Fibroblast of skin of abdomen (primary cell): ENCODE measurements at regions not wholly inside any gene's neighbourhood (a gene's known extent, or its start where the extent isn't known, plus 50 kb on each side); places are given as distances from the start of the nearest gene placed in this dataset.

Experiments
- DNase-seq: peaks from one replicate; pipeline ENCODE4 v3.0.0-alpha.2; 2013

DNA sequence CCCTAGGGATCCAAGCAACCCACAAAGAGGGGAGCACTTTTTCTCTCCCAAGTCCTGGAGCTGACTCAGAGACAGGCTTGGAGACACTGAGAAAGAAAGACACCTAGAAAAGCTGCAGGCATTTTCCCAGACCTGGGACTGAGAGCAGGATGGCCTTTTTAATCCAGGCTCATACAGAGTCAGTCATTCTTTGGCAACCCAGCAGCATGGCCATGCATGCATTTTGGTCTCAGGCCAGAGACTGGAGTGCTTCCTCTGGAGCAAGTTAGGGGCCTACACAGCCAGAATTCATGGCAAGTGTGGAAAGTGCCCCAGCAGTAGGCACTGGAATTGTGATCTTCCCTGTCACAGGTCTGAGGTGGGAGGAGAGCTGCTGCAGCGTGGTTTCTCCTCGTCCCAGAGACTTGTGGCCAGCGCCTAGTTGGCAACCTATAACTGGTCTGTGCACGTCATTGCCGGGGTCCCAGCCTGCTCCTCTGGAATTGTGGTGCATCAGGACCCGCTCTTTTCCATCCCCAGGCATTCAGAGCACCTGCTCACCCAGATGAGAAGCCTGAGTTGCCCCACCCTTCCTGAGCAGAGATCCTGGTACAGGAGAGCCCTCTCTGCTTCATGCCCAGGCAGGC, 231.9 kb upstream of the RAB6C start:
- no peak for DNase-seq

DNA sequence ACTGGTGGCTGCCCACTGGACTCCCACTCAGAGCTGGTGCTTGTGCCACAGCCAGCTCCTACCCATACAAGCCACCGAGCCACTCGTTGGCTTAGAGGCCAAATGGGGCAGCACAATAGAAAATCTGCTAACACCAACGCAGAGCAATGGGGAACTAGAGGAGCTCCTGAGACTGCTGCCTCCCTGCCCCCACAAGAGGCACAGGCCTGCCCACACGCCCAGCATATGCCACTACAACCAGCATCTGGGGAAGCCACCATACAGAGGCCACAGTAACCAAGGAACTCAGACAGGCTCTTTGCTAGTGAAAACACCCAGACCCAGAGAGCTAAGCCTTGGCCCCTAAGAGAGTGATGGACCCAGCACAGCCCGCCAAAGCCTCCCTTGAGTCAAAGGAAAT, 231.2 kb upstream of the RAB6C start:
- no peak for DNase-seq

DNA sequence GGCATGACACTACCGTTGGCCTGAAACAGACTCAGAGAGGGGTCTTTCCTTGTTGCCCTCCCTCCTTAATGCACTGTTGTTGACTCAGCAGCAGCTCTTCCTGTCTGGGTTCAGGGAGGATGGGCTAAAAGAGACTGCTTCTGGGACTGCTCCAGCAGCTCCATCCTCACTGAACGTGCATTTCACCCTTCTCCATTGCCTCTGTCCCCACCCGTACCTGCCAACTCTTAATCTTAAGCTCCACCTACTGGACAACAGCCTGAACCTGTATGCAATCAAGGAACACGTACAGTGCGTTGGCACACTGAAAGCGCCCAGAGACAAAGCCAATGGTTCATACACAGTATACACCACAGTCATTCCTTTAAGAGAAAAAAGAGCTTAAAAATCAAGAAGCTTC, 230.8 kb upstream of the RAB6C start:
- no peak for DNase-seq

DNA sequence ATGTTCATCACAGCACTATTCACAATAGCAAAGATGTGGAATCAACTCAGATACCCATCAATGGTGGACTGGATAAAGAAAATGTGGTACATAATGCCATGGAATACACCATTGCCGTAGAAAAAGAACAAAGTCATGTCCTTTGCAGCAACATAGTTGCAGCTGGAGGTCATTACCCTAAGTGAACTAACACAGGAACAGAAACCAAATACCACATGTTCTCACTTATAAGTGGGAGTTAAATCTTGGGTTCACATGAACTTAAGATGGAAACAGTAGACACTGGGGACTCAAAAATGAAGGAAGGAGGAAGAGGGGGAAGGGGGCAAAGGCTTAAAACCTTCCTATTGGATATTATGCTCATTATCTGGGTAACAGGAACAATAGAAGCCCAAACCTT, 228.1 kb upstream of the RAB6C start:
- DNase-seq = no peak

DNA sequence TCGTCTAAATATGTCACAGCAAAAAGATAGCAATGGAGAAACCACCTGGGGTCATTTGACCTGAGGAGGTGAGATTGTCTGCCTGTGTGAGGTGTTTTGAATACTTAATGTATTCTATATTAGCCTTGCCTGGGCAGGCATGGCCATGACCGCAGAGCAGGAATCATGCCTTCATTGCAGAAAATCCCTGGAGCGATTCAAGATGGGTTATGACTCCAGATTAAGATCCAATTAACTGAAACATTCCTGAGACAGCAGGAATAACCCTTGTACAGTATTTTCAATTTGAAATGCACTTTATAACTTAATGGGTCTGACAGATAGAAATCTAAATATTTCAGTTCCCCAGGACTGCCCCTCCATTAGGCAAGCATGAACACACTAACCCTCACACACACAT, 227.3 kb upstream of the RAB6C start:
- no peak for DNase-seq

DNA sequence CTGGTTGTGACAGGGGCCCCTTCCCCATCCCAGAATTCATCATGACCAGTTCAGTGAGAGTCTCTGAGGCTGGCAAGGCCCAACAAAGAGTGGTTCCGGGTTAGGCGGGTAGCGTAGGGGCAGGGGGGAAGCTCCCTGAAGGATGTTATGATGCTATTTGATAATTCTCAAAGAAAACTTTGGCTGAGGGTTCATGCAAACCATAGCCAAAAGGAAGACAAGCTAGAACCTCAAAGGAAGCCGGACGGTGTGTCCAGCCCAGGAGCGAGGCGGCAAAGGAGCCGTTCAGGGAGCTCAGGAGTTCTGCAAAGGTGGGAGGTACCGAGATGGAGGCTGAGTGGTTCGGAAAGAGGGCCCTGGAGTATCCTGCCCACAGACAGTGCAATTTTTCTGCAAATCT, 226.8 kb upstream of the RAB6C start:
- no peak for DNase-seq

DNA sequence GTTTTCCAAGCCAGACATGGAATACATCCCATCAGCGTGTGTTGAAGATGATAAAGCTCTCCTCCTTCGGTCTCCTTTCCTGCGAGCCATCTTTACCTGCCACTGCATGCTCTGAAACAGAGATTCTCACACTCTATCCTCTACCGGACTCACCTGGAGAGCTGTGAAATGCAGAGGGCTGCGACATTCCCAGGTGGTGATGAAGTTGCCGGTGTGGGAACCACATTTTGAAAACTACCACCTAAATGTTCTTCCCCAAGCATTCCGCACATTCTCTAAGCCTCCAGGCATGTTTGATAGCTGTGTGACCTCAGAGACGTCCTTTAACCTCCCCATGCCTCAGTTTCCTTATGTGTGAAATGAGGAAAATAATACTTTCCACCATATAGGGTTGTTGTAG, 226.2 kb upstream of the RAB6C start:
- no peak for DNase-seq

DNA sequence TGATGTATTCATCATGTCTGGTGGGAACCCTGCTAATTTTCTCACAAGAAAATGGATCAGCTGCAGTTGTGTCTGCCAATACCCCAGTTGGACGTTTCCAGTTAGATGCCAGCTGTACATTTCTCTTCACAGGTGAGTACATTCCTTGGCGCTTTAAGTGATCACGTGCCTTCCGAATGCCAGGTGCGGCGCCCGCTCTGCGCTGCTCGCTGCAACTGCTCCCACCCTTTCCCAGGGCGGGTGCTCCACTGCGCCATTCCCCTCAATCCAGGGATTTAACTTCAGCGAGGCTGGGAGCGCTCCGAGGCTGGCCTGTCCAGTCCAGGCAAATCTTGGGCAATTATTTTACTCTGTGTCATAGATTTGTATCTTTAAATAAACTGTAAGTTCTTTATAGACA, 225.0 kb upstream of the RAB6C start:
- DNase-seq = no peak

DNA sequence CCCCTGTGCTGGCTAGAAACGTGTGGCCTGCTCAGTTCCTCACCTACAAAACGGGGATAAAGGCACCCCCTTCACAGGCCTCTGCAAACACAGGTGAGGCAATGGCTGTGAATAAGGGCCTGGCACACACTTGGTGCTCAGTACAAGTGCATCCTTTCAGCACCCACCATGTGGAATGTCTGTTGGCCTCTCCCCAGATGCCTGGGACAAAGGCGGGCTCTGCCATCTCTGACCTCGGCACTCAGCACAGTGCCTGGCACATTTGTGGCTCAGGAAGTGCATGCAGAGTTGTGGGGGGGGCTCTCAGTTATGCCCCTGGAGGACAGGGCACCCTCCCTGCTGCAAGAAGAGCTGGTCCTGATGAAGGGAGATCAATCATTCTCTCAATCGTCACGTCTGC, 224.6 kb upstream of the RAB6C start:
- no peak for DNase-seq

DNA sequence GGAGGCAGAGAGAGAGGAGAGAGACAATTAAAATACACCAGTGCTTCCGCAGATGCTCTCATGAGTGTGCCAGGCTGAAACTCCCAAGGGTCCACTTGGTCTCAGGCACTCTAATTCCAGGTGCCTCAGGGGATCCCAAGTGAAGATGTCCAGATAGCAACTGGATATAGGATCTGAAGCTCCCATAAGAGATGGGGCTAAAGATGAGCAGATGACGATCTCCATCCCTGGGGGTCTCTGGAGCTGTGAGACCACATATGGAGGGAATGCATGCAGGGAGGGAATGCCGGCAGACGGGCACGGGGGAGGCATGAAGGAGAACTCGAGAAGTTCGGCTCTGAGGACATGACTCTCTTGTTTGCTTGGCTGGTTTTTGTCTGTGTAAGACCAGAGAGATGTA, 223.7 kb upstream of the RAB6C start:
- DNase-seq = no peak

DNA sequence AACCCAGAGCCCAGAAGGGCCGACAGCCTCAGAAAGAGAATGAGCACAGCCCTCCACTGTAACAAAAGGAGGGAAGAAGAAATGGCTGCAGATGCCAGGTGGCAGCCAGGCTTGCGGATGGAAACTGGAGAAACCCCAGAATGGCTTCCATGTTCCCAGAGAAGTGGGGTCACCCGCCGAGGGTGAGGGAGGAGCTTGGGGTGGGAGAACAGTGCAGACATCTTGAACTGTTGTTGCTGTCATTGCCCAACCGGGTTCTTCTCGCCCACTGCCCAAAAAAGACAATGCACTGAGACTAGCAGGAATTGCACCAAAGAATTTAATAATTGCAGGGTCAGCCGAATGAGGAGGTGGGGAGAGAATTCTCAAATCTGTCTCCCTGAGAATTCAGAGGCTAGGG, 223.2 kb upstream of the RAB6C start:
- DNase-seq = no peak

DNA sequence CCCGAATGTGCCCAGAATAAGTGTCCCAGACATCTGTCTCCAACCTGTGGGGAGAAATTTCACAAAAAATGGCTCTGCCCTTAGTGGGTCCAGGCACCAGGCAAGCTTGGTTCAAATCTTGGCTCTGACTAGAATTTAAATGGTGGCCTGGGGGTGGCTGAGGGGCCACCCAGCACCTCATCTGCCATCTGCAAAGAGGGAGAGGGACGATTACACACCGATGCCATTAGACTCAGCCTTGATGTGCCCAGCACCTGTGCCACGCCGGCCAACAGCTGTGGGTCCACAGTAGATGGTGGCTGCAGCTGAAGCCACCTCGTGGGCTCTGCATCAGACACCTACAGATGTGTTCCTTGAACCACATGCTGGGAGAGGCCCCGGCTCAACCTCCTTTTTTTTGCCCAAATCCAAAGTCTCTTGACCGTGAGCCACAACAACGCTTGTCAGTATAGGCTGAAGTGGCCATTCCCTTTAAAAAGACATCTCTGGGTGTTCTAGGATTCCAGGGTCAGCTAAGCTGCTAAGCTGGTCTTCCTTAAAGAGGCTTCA, 222.0 kb upstream of the RAB6C start:
- DNase-seq = no peak

DNA sequence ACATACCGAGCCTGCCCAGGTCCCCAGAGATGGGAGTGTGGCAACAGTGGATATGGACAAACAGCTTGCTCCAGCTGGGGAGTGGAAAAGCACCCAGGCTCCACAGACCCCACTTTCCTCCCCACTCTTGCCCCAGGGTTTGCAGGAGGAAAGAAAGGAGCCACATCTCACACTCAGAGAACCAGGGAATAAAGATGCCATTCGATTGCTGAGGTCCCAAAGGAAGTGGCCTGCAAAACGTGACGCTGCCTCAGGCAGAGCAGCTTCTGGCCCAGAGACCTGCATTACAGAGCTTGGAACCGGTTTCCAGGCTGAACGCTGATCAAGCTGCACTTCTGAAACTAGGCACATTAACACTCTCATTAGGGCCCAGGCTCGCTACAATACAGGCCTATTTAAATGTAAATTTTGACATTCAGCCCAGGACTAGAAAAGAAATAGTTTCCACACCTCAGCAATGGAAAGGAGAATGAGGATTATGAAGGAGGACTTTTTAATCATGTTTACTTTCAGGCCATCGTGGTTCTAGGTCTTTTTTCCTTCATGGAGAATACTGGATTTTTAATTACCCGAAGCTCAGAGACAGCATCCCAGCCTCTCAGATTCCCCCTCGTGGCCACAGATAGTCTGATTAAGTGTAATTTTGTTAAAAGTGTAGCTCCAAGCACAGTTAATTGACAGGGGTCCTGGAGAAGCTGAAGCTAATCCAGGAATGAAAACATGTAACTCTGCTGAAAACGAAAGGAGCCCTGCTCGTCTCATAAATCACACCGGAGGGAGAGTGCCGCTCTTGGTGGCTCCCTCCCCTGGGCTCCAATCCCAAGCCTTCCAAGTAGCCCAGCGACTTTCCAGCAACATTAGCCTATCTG, 221.3 kb upstream of the RAB6C start:
- DNase-seq = no peak

DNA sequence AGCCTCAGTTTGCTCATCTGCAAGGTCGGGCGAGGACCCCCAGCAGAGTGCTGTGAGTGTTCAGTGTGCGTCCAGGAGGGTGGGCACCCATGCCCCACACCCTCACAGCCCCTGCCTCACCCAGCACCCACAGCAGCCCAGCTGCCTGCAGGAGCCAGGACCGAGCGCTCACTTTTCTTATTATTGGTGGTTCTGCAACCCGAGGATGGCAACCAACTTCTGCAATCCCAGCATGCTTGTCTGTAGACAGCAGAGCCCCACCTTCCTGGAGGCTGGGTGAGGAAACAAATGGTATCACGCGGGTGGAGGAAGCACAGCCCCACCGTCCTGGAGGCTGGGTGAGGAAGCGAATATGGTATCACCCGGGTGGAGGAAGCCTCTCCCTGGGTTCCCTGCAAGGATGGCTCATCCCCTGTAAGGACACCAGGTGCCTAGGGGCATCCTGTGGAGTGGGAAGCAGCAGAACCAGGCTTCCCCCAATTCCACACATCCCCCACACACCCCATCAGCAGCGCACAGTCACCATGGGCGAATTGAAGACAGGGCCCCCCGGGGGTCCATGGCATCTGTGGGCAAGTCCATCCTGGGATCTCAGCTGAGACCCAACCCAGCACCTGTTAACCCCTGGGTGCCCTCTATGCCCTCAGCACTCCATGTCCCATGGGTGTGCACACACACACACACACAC, 220.5 kb upstream of the RAB6C start:
- DNase-seq = no peak

DNA sequence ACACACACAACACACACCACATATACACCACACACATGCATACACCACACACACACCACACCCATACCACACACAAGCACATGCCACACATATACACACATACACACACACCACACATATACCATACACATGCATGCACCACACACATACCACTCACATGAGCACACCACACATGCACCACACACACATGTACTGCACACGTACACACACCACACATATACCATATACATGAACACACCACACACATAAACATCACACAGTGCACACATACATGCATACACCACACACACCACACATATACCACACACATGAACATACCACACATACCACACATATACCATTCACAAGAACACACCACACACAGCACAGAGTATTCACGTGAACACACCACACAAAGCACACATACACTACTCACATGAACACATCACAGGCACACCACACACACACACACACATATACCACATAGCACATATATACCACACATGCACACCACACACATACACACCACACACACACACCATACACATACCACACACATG, 219.9 kb upstream of the RAB6C start:
- no peak for DNase-seq

DNA sequence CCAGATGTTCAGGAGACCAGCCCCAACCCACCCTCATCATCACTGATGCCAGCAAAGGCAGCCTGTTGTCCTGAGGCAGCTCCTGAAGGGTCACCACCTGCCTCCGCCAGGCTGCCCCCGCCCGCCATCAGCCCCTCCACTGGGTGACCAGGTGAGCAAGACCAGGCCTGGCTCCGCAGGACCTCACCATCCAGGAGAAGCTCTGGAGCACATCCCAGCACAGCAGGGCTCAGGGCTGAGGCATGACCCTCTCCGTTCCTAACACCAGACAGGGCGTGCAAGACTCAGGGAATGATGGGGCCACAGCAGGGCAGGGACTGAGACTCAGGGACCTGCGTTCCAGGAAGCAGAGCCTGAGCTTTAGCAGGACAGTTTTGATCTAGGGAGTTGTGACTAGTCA, 218.8 kb upstream of the RAB6C start:
- no peak for DNase-seq

DNA sequence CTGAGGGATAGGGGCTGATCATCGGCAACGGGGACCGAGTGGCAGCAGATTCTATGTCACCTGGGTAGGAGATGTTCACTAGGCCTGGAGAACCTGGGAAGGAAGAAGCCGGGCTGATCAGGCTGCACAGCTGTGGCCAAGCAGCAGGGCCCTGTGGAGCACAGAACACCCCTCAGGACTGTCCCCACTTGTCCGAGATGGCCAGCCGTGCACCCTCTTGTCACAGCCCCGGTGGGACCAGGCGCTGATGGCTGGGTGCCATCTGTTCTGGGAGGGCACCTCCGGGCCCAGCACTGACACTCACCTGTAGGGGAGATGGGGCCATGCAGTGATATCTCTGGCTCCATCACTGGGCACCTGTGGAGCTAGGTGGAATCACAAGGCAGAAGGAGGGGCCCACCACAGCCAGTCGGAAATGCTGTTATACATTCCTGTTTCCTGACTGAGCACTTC, 217.9 kb upstream of the RAB6C start:
- no peak for DNase-seq

DNA sequence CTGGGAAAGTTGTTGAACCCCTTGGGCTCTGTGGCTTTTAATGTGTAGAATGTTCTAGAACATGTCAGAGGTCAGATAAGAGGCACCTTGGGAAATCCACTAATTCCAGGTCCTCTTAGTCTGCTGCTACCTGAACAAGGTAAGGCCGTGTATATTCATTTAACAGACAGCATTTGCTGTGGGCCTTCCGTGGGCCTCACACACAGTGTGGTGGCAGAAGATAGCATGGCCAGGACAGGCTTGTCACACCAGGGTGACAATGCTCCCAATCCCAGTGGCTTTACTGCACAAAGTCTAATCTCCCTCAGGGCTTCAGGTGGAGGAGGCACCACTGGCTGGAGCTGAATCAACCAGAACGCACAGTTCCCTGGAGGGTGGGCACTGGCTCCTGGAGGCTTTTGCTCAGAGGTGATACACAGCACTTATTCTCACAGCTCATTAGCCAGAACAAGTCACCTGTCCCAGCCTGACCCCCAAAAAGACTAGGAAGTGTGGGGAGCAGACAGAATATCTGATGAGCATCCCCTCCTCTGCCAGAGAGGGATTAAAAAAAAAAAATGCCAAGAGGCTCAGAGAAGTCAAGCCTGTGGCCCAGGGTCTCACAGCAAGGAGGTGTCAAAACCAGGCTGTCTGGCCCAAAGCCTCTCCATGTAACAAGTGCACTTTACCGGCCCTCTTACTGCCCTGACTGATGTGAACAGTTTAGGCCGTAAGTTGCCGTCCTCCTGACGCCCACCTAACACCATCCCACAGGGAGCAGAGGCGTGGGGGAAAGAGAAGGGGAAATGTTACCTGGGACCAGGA, 216.9 kb upstream of the RAB6C start:
- DNase-seq = no peak

DNA sequence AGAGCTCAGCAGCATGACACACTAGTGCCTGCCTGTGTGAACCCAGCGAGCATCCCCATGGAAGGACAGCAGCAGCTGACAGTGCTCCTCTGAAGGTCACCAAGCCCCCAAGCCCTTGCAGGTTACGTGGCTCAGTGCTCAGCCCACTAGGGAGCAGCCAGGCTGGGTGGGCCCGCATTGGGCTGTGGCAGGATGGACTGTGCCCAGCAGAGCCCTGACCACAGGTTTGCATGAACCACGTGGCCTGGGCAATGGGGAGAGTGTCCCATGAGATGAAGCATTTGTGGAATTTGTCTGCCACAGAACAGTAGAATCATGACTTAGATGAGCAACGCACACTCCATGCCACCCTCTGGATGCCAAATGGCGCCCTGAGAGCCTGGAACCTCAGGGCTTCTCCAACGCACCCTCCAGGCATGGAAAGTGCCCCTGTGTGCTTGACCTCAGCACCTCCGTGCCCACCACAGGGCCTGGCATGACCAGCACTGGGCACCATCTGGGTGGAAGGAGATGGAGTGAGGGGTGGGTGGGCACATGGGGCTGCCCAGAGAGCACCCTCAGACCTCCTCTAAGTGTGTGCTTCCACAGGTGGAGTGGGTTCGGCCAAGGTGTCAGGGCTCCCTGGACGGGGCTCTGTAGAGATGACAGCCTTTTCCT, 216.1 kb upstream of the RAB6C start:
- DNase-seq = no peak

DNA sequence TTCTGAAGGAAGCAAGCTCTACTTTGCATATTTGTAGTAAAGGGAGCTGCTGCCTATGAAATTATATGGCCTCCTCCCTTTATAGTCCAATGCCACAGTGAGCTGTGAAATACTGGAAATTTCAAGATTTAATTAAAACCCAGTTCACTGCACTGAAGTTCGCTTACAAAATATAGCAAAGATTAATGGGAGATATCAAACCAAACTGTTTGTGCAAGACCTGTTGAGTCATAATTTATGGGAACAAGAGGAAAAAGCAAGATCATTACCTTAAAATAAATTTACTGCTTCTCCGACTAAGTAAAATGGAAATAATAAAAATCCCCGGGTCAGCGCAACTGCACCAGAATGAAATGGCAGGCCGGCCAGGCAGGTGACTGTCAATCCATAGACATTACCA, 215.5 kb upstream of the RAB6C start:
- DNase-seq = no peak

DNA sequence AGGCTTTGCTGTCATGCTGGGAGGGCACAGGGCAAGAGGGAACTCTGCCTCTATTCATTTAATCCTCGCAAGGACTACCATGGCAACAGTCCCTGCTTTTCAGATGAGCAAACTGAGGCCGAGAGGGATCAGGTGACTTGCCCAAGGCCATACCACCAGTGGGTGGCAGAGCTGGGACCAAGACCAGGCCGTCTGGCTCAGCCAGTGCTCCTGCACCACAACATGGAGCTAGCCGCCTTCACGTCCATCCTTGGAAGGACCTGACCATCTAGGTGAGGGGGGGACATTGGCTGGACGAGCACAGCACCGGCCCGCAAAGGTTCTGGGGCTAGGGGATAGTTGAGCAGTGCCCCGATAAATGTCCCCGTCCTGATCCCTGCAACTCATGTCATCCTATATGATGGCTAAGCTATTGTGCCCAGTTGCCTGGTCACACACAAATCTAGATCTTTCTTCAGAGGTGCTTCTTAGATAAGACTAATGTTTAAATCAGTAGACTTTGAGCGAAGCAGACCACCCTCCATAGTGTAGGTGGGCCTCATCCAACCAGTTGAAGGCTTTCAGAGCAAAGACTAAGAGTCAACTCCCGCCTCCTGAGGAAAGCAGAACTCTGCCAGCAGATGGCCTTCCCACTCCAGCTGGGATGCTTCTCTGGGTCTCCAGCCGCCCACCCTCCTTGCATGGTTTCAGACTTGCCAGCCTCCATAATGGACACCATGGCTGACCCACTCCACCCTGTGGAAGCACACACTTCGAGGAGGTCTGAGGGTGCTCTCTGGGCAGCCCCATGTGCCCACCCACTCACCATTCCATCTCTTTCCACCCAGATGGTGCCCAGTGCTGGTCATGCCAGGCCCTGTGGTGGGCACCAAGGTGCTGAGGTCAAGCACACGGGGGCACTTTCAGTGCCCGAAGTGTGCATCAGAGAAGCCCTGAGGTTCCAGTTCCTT, 214.8 kb upstream of the RAB6C start:
- DNase-seq = no peak
